IMR-90 (cell line): ENCODE measurements at regions not wholly inside any gene's neighbourhood (a gene's known extent, or its start where the extent isn't known, plus 50 kb on each side); places are given as distances from the start of the nearest gene placed in this dataset.

ENCODE experiments used
- ATAC-seq: fragments of 200-7000 bp; cut with Tn5 transposase; 2 replicates; pipeline ENCODE4 v1.9.1; 2020; ENCODE audit warnings: low read depth, mild to moderate bottlenecking, moderate library complexity
- BruUV-seq: library from RNA; stranded (reverse); fragments of 400-500 nt; replicated peaks from 2 replicates; lab custom pipeline; 2021; lab: Mats Ljungman, UMichigan
- CTCF ChIA-PET: fragments of 300-600 bp; formaldehyde crosslinking; extraction: SDS; loops from one replicate; lab custom pipeline; 2021; ENCODE audit warnings: antibody characterized with exemption; lab: Yijun Ruan, JAX
- POLR2A ChIA-PET: fragments of 300-600 bp; sonication (Branson Sonifier 250); formaldehyde crosslinking; loops from one replicate; lab custom pipeline; 2022; ENCODE audit warnings: antibody characterized with exemption; ENCODE audit not compliant: unreplicated experiment; lab: Charles Lee
- DNase-seq: peaks from one replicate; pipeline ENCODE4 v3.0.0; 2013
- H2AFZ ChIP-seq: replicated peaks from 2 replicates; pipeline ENCODE3; 2013; ENCODE audit warnings: low read length, mild to moderate bottlenecking; ENCODE audit not compliant: poor library complexity
- H2AK5ac ChIP-seq: 2 replicates; pipeline ENCODE4 v1.6.1; 2013; ENCODE audit warnings: low read depth, low read length, inconsistent platforms
- H2AK9ac ChIP-seq: replicated peaks from 2 replicates; pipeline ENCODE3; 2013; ENCODE audit warnings: mild to moderate bottlenecking, low read depth, low read length, moderate library complexity; ENCODE audit not compliant: poor library complexity
- H2BK120ac ChIP-seq: 2 replicates; pipeline ENCODE4 v1.6.1; 2013; ENCODE audit warnings: low read depth, low read length, inconsistent platforms
- H2BK15ac ChIP-seq: 3 replicates; pipeline ENCODE4 v1.6.1; 2013; ENCODE audit warnings: low read depth, low read length, inconsistent platforms
- H2BK20ac ChIP-seq: 2 replicates; pipeline ENCODE4 v1.6.1; 2013; ENCODE audit warnings: low read depth, mild to moderate bottlenecking, inconsistent platforms, low read length, moderate library complexity
- H2BK5ac ChIP-seq: 2 replicates; pipeline ENCODE4 v1.6.1; 2013; ENCODE audit warnings: mild to moderate bottlenecking, low read depth, low read length, inconsistent platforms; ENCODE audit not compliant: poor library complexity, severe bottlenecking
- H3K14ac ChIP-seq: replicated peaks from 2 replicates; pipeline ENCODE4 v1.6.1; 2013; ENCODE audit warnings: low read depth, low read length, inconsistent platforms
- H3K18ac ChIP-seq: 2 replicates; pipeline ENCODE4 v1.6.1; 2013; ENCODE audit warnings: low read depth, low read length, control low read depth
- H3K23ac ChIP-seq: 2 replicates; pipeline ENCODE4 v1.6.1; 2013; ENCODE audit warnings: low read depth, low read length, inconsistent platforms
- H3K27ac ChIP-seq: 2 replicates; pipeline ENCODE4 v1.5.1; 2013; ENCODE audit warnings: mild to moderate bottlenecking, control low read depth, low read length; ENCODE audit not compliant: insufficient read depth
- H3K27me3 ChIP-seq: 2 replicates; pipeline ENCODE4 v1.6.1; 2013; ENCODE audit warnings: low read length; ENCODE audit not compliant: control insufficient read depth, insufficient read depth
- H3K36me3 ChIP-seq: 2 replicates; pipeline ENCODE4 v1.6.1; 2013; ENCODE audit warnings: low read length, mixed read lengths; ENCODE audit not compliant: control insufficient read depth, insufficient read depth
- H3K4ac ChIP-seq: 2 replicates; pipeline ENCODE4 v1.6.1; 2013; ENCODE audit warnings: low read depth, low read length, inconsistent platforms
- H3K4me1 ChIP-seq: 2 replicates; pipeline ENCODE4 v1.6.1; 2013; ENCODE audit warnings: low read length, mixed read lengths; ENCODE audit not compliant: control insufficient read depth, insufficient read depth
- H3K4me2 ChIP-seq: 2 replicates; pipeline ENCODE4 v1.6.1; 2013; ENCODE audit warnings: low read depth, mild to moderate bottlenecking, control low read depth, low read length, moderate library complexity
- H3K4me3 ChIP-seq: 2 replicates; pipeline ENCODE4 v1.5.1; 2013; ENCODE audit warnings: low read depth, mild to moderate bottlenecking, control low read depth, low read length, moderate library complexity; ENCODE audit not compliant: insufficient read depth
- H3K56ac ChIP-seq: 2 replicates; pipeline ENCODE4 v1.6.1; 2013; ENCODE audit warnings: low read length, inconsistent platforms; ENCODE audit not compliant: insufficient read depth; ENCODE audit errors: extremely low read depth
- H3K79me1 ChIP-seq, 2 experiments: 2 replicates each; pipeline ENCODE4 v1.6.1; 2013; ENCODE audit warnings: low read length in 2 of 2, inconsistent platforms in 1 of 2, low read depth in 1 of 2
- H3K9ac ChIP-seq: 2 replicates; pipeline ENCODE4 v1.6.1; 2013; ENCODE audit warnings: low read depth, low read length, control low read depth
- H3K9me1 ChIP-seq: 2 replicates; pipeline ENCODE4 v1.6.1; 2013; ENCODE audit warnings: low read length, inconsistent platforms; ENCODE audit not compliant: insufficient read depth
- H3K9me3 ChIP-seq: 2 replicates; pipeline ENCODE4 v1.6.1; 2013; ENCODE audit warnings: low read length; ENCODE audit not compliant: control insufficient read depth, insufficient read depth
- H4K20me1 ChIP-seq: 2 replicates; pipeline ENCODE4 v1.6.1; 2013; ENCODE audit warnings: low read length, inconsistent platforms; ENCODE audit not compliant: insufficient read depth
- H4K5ac ChIP-seq: 2 replicates; pipeline ENCODE4 v1.6.1; 2013; ENCODE audit warnings: mild to moderate bottlenecking, low read depth, low read length, control low read depth
- H4K8ac ChIP-seq, 2 experiments: 2 replicates each; pipeline ENCODE4 v1.6.1; 2013; ENCODE audit warnings: low read depth in 2 of 2, low read length in 2 of 2, control low read depth in 1 of 2, inconsistent platforms in 1 of 2
- H4K91ac ChIP-seq: 2 replicates; pipeline ENCODE4 v1.6.1; 2013; ENCODE audit warnings: low read depth, low read length, inconsistent platforms; ENCODE audit not compliant: insufficient read depth
- BHLHE40 ChIP-seq: fragments of 150-350 bp; IDR thresholded peaks from 2 replicates; pipeline ENCODE4 v1.6.1; 2016; ENCODE audit warnings: mild to moderate bottlenecking, low read depth, low read length
- CHD1 ChIP-seq: IDR thresholded peaks from 2 replicates; pipeline ENCODE4 v1.6.1; 2012; ENCODE audit warnings: low read depth, low read length, improper control_type of control experiment
- CTCF ChIP-seq: conservative IDR thresholded peaks from 2 replicates; pipeline ENCODE4 v1.5.1; 2012; ENCODE audit warnings: mild to moderate bottlenecking, low read depth, low read length, improper control_type of control experiment
- ELK1 ChIP-seq: fragments of 150-350 bp; IDR thresholded peaks from 2 replicates; pipeline ENCODE4 v1.6.1; 2016; ENCODE audit warnings: low read depth, mild to moderate bottlenecking, low read length, moderate library complexity, borderline replicate concordance
- FOS ChIP-seq: fragments of 150-350 bp; IDR thresholded peaks from 2 replicates; pipeline ENCODE4 v1.6.1; 2016; ENCODE audit warnings: low read depth, low read length
- MAFK ChIP-seq: IDR thresholded peaks from 2 replicates; pipeline ENCODE4 v1.6.1; 2012; ENCODE audit warnings: low read depth, low read length, improper control_type of control experiment
- MAZ ChIP-seq: IDR thresholded peaks from 2 replicates; pipeline ENCODE4 v1.6.1; 2012; ENCODE audit warnings: low read depth, mild to moderate bottlenecking, low read length, improper control_type of control experiment, moderate library complexity, borderline replicate concordance
- POLR2A ChIP-seq: IDR thresholded peaks from 2 replicates; pipeline ENCODE4 v1.6.1; 2012; ENCODE audit warnings: mild to moderate bottlenecking, low read depth, low read length
- RFX5 ChIP-seq: IDR thresholded peaks from 2 replicates; pipeline ENCODE4 v1.8.0; 2012; ENCODE audit warnings: low read depth, mild to moderate bottlenecking, low read length, moderate library complexity
- dilution Hi-C: fragments of 300-500 bp; cut with HindIII; formaldehyde crosslinking; loops from one replicate; pipeline ENCODE4 v1.14.3; 2018; ENCODE audit warnings: low sequenced_read_pairs; ENCODE audit not compliant: unreplicated experiment
- in situ Hi-C: fragments of 300-500 bp; cut with MboI; formaldehyde crosslinking; loops from 3 replicates; pipeline ENCODE4 v1.14.3; 2019; ENCODE audit warnings: low sequenced_read_pairs, inconsistent platforms, mixed read lengths
- intact Hi-C: fragments of 100-400 bp; cut with micrococcal nuclease; formaldehyde crosslinking; loops from 2 replicates; pipeline ENCODE4 v1.10.0; 2022
- TF ChIP-seq, protein P1 (sequence below): fragments of 150-350 bp; IDR thresholded peaks from 2 replicates; pipeline ENCODE4 v1.6.1; 2017; ENCODE audit warnings: mild to moderate bottlenecking, antibody characterized with exemption, low read length, low read depth

- no peak overlapping the region for H3K4ac ChIP-seq
These were observed 782.0 kb downstream of the EPHA3 start for GRCh38 chr3:89889386-89889785.

More at GRCh38 chr3:89889386-89889785, 782.0 kb downstream of the EPHA3 start:
- Histone ChIP-seq H2AK5ac (no peak overlapping the region), H3K4me2 (no peak overlapping the region), H3K14ac (no peak overlapping the region), H2AFZ (no peak overlapping the region), H2BK120ac (no peak overlapping the region), H2BK15ac (no peak overlapping the region), H3K79me1 (no peaks in the 10 kb centered on the region), H3K27me3 (no peaks in the 10 kb centered on the region), H4K8ac (no peak overlapping the region), H4K5ac (no peak overlapping the region), H2BK5ac (no peak overlapping the region), H3K9me3 (peaks cover 2% of the 10 kb centered on the region; the same call in 1 of the 2 replicates), H3K9ac (no peak overlapping the region), H3K4me3 (no peak overlapping the region), H2AK9ac (no peak overlapping the region), H4K20me1 (no peaks in the 10 kb centered on the region), H3K4me1 (no peaks in the 10 kb centered on the region), H2BK20ac (no peak overlapping the region), H4K91ac (no peak overlapping the region), H3K27ac (no peak overlapping the region), H3K9me1 (no peaks in the 10 kb centered on the region), H3K18ac (no peak overlapping the region), H3K56ac (no peak overlapping the region), H3K23ac (no peak overlapping the region), H3K36me3 (no peaks in the 10 kb centered on the region)
- ChIA-PET POLR2A (no interaction called here), CTCF (no interaction called here)
- dilution Hi-C loops (no loop called here), intact Hi-C loops (no loop called here), in situ Hi-C loops (no loop called here)
- TF ChIP-seq FOS = no peak
- TF ChIP-seq, protein P1, sequence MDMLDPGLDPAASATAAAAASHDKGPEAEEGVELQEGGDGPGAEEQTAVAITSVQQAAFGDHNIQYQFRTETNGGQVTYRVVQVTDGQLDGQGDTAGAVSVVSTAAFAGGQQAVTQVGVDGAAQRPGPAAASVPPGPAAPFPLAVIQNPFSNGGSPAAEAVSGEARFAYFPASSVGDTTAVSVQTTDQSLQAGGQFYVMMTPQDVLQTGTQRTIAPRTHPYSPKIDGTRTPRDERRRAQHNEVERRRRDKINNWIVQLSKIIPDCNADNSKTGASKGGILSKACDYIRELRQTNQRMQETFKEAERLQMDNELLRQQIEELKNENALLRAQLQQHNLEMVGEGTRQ = no peak
- TF ChIP-seq POLR2A = no peak
- no peak for TF ChIP-seq CHD1
- TF ChIP-seq BHLHE40 = no peak
- no peak for TF ChIP-seq RFX5
- TF ChIP-seq ELK1 = no peak
- no peak for TF ChIP-seq MAZ
- no peak for TF ChIP-seq CTCF
- TF ChIP-seq MAFK = no peak
- BruUV-seq = no TSS peak
- DNase-seq (no peak), ATAC-seq (no peak)
